DMS 273 (cell line): ENCODE measurements at regions not wholly inside any gene's neighbourhood (a gene's known extent, or its start where the extent isn't known, plus 50 kb on each side); places are given as distances from the start of the nearest gene placed in this dataset.

Source experiments
- DNase-seq: peaks from one replicate; lab custom pipeline; 2025; ENCODE audit not compliant: unreplicated experiment; lab: John Stamatoyannopoulos, UW

DNA sequence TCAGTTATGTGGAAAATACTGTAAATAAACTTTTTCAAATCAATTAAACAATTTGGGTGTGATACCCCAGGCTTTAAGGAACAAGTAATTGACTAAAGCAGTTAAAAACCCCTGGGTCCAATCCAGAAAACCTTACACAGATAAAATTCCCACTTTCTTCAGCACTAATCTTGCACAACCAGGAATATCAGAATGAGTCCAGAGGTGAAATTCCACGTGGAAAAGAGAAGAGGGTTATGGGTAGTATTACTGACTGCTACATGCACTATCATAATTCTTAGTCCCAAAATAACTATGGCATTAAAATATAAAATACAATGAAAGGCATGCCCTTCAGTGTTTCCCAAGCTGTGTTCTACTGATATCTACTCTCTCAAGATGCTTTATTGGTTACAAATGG lies 135.7 kb upstream of the STEAP4 start:
- no peak for DNase-seq

DNA sequence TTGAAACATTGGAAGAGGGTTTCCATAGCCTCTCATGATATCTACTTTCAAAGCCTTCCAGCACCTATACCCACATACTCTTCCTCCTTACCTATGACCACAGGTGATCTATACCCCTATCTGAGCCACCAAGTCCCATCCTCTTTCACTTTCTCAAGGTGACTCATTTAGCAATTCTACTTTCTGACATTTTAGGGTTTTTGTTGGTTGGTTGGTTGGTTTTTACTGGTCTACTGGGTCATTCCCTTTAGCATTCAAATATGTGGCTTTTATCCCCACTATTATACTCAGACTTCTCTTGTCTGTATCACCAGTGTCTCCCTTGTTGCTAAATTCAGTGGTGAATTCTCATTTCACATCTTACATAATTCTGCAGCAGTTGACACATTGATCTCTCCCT lies 130.4 kb upstream of the STEAP4 start:
- no peak for DNase-seq

DNA sequence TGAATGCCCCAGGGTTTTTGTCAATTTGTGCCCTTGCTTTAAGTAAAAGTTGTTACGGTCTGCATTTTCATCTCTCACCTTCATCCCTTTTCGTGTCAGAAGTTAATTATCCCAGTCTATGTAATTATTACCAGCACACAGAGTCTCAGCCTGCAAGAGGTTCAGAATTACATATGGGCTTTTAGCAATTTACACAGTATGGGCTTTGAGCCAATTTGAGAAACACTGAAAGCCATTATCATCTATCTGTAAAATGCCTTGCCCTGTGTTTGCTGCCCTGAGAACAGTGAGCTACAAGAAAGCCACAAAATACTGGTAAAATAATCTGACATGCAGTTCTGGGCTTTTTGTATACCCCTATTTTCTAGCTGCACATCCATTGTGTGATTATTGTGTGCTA lies 125.6 kb upstream of the STEAP4 start:
- DNase-seq = peak; percentile 62

DNA sequence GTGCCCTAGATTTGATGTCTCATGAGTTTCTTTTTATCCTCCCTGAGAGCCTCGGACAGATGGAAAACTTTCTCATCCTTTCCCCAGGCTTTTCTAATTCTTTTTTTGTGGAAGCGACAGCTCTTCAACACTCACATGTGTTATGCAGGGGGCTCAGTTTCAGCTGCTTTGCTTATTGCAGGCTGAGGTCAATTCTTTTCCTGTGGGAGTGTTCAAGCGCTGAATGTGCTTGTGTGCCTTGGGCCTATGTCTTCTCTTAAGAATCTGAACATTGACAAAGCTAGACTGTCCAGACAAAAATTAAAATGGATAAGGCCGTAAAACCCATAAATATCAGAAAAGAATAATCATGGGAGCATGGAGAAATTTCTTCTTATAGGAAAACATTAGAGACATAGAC lies 125.2 kb upstream of the STEAP4 start:
- DNase-seq = peak; percentile 7

DNA sequence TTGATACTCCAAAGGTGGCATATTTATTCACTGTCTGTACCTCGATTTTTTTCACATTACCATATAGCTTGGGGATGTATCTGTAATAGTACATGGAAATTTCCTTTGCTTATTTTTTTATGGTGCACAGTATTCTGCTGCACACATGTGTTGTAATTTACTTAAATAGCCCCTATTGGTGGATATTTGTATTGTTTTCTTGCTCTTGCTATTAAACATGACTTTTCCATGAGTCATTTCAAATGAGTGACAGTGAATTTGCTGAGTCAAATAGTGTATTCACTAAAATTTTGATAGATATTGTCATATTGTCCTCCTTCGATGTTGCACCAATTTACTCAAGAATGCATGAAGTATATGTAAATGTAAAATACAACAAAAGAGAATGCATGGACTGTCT lies 122.7 kb upstream of the STEAP4 start:
- peak; percentile 17 for DNase-seq

DNA sequence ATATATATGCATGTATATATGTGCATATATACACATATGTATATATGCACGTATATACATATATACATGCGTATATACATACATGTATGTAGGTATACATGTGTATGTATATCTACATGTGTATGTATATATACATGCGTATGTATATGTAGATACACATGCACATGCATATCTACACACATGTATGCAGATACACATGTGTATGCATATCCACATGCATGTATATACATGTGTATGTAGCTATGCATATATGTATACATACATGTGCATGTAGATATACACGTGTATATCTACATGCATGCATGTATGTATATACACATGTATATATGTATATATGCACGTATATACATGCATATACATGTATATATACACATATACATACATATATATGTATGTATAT lies 95.8 kb upstream of the STEAP4 start:
- no peak for DNase-seq

DNA sequence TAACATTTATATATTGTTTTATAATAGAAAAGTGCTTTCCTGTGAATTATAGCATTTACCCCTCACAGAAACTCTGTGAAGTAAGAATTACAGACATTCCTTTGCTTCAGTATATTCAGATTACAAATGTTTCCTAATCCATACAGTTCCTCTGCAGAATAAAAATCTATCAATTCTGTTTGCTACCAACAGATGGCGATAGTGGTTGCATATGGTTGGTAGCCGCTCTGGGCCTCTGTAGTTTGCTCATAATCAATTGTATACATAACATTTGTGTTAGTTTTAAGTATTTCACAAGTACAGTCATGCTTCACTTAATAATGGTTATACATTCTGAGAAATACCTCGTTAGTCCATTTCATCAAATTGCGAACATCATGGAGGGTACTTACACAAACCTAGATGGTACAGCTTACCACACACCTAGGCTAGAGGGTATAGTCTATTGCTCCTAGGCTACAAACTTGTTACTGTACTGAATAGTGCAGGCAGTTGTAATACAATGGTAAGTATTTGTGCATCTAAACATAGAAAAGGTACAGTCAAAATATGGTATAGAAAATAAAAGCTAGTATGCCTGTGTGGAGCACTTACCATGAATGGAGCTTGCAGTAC lies 94.4 kb upstream of the STEAP4 start:
- peak; percentile 70 for DNase-seq

DNA sequence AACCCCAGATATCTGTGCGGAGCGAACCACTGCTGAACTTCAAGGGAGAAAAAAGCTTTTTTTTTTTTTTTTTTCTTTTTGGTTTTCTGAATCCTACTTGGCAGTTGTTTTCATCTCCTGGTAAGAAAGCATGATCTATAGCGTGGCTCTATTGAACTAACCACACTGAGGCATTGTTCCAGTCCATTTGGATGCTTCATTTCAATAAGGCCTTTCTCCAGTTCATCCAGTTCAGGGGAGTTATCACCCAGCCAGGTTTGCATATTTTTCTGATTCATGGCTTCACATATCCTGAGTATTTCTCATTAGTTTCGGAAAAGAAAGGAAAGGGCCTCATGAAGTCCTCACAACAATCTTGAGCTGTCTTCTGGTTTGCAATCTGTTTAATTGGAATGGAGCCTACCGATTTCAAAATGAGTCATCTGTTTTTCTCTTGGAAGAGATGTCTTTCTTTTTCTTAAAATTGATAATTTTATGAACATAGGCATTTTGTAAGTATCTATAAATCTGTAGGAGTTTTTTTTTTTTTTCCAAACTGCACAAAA lies 93.1 kb upstream of the STEAP4 start:
- DNase-seq = no peak

DNA sequence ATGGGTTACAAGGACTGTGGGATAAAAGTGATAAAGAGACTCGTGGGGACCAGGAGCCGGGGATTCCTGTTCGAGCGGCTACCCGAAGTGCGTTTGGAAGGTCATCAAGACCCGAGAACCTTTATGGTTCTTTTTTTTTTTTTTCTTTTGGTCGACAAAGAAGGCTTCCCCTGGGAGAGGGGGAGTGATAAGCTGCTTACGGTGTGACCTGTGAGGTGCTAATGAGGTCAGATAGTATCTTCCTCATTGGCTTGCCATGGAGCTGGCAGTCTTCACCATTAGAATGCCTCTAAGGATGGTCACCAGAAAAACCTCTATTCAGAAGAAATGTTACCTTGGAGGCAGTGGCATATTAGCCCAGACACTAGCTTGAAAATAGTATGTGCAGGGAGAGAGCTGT lies 92.3 kb upstream of the STEAP4 start:
- DNase-seq = no peak

DNA sequence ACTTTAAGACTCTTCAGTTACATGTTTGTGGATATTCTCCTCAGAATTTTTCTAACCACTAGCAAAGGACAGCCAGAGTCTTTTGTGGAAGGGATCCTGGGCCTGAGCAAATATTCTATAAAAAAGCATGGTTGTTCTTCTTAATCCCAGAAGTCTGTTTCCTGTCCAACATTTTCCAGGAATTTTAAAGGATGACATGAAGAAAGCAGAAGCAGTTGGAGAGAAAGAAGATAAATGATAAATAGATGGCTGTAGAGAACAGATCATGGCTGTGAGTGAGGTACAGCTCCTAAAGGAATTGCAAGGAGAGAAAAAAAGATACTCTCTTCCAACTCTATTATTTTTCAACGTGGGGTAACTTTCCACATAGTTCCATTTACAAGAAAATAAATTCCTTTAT lies 91.8 kb upstream of the STEAP4 start:
- no peak for DNase-seq

DNA sequence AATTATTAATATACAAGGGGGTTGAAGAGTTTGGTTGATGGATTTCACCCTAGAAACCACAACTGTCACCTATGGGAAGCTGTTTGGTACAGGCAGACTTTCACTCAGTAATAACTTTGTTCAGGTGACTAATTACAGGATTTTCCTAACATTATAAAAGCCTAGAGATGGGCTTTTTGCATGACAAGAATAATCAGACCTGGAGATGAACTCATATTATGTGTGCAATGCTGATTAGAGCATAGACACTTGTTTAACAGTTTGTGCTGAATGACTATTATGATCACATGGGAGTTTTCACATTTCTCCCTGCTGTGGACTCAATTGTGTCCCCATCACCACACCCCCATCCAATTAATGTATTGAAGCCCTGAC lies 90.2 kb upstream of the STEAP4 start:
- no peak for DNase-seq

DNA sequence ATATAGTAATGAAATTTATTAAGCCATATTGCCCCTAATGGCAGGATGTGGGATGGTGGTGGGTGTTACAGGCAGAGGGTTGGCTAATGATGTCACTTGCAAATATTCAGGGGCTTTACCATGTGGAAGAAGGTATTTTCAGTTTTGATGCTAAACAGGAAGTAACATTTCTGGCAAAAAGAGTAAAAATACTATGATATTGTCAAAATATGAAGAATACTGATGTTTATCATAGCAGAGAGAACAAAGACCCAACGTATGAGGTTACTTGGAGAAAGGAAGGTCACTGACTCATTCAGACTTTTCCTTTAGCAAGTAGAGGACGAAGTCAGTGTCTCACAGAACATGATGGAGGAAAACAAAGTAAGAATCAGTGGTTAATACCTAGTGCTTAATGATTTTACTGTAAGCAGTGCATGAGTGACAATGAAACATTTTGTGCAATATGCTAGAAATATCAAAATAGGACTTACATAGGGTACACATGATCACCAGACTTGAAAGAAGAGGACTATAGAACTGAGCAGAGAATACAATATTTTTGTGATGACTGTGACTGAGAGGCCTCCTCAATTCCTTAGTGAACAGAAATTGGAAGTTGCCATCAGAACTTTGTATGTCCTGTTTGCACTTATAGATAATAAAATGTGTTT lies 89.7 kb upstream of the STEAP4 start:
- DNase-seq = no peak

DNA sequence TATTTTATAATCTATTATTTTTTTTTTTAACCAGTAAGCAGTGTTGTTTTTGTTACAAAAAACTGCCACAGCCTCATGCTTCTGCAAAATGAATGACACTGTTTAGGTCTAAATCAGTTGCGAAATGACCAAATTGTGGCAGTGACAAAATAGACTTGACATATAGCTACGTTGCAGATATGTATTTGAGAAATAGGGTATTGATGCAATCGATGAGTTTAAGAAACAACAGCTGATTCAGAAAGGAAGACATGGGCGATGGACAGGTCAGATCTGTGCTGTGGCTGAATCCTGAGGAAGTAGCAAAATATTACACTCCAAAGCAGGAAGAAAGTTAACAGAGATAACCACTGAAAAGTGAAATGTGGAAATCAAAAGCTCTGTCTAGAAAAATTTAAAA lies 89.0 kb upstream of the STEAP4 start:
- DNase-seq = no peak

DNA sequence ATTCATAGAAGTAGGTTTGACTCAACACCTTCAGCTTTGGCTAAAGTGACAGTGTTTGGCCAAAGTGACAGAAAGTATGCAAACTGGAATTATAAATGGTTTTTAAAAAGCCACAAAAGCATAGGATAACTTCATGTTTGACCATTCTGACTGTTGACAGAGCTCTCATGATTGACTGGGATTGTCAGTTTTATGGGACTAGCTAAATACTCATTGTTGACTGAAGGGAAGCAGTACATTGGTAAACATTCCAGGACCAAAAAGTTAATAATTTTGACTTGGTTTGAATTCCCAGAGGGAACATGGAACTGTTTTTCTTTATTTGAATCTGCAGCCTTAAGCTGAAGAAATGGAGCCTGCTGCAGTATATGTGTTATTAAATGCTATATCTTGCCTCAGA lies 84.6 kb upstream of the STEAP4 start:
- no peak for DNase-seq

DNA sequence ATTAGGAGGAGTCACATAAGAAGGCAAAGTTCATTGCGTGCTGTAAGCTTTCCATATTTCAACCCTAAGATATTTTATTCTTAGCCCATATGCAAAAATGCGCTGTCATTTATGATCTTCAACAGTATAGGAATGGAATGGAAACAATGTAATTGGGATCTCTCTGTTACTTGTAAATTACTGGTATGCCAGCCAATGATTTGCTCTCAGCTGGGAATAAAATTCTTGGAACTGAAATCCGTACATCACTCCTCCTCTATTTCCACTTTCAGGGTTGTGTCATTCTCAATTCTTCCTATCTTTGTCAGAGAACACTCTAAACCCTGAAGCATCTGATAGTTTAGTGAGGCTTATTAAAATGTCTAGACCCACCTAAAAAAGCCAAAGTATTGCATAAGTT lies 80.7 kb upstream of the STEAP4 start:
- no peak for DNase-seq

DNA sequence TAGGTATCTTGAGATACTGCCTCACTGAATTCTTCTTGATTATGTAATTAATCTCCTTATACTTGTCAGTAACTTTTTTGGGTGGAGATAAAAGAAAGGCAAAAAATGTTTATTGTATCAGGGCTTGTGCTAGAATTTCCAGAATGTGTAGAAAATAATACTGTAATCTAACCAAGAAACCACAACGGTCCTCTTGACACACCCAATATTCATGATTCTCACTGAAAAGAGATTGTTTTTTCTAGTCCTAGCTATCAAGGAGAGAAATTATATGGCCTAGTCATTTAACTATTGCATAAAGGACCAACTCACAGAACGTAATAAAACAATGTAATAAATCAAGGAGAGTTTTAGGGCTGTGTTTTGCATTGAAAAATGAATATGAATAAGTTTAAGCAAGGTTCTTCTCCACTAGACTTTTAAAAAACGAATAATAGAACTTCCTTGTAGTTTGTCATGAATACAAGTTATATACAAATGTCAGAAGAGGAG lies 80.0 kb upstream of the STEAP4 start:
- no peak for DNase-seq

DNA sequence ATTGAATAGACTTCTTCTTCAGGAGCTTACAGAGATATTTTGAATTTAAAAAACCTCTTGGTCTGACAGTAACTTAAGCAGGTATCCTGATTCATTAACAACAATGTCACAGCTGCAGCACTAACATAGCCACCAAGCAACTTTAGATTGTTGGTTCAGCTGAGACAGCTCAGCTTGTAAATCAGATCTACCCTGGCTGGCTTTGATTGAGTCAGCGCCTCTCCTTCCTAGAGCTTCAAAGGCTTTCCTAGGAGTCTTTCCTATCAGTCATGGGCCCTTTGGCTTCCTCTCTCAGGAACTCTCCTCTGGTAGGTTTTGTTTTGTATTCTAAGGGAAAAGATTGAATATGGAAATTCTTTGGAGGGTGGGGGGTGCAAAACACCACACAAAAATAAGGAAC lies 70.7 kb upstream of the STEAP4 start:
- DNase-seq = peak; percentile 11

DNA sequence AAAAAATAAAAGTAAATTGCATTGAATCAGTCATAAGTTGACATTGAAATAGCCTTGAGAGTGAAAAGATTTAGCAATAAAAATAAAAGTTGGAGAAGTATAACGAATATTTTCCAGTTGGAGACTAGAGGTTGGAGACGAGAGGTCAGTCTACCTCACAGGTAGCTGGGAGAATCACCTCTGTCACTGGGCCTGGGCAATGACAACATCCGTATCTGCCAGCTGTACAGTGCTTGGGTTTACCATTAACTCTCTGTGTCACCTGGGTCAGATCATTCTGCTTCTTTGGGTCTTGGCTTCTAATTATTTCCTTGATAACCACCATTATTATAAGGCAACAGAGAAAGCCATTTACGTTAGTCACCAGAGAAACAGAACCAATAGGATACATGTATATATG lies 62.0 kb upstream of the STEAP4 start:
- DNase-seq = no peak

DNA sequence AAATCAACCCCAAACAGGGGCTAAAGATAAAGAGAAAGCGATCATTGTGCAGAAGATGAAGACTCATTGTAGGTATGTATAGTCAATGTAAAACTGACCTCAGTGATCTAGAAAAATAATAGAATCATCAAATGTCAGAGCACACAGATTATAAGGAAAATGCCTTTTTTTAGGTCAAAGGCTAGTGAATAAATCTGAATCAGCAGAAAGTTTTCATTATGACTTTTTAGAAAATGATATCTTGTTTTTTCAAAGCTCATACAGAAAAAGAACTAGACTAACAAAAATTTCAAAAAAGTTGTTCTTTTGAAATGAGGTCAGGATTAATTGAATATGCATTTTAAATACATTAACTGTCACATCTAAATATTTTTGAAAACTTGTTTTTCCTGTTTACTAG lies 60.2 kb upstream of the STEAP4 start:
- DNase-seq = no peak

DNA sequence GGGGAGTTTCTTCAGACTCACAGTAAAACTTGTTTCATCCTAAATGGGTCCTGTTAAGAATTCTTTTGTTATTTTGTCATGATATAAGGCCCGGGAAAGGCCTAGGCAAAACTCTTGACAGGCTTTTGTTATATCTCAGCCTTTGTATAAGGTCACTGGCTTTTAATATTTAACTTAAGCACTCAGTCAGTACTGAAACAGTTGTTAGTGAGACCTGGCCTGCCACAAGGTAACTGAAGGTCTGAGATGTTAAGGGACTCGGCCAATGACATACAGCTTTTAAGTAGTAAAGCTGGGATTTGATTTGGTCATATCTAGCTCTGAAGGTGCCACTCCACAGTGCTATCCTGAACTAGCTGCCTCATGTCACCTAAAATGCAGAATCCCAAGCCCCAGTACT lies 57.2 kb upstream of the STEAP4 start:
- no peak for DNase-seq

DNA sequence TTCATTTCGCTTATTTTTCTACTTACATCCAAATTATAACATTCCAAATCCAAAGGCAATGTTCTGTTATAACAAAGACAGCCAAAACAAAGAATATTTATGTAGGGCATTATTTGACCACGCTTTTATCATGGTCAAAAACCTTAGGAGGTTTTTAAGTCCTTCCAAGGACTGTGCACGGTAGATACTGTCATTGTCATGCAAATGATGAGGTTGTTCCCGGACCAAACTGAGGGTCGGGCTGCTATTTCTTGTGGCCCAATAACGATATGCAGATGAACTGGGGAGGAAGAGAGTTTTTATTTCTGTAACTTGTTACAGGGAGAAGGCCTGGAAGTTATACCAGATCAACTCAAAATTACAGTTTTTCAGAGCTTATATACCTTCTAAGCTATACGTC lies 56.6 kb upstream of the STEAP4 start:
- no peak for DNase-seq

DNA sequence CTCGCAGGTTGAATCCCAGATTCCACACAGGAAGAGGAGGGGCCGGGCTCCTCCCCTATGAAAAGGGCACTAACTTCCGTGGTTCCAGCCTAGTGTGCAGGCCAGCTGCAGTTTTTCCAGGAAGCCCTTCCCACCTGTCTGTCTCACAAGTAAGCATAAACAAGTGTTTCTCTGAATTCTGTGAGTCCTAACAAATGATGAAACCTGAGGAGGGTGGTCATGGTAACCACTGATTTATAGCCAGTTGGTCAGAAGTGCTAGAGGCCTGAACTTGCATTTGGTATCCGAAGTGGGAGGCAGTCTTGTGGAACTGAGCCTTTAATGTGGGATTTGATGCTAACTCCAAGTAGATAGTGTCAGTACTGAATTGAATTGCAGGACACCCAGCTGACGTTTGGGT lies 54.7 kb upstream of the STEAP4 start:
- DNase-seq = peak; percentile 27

DNA sequence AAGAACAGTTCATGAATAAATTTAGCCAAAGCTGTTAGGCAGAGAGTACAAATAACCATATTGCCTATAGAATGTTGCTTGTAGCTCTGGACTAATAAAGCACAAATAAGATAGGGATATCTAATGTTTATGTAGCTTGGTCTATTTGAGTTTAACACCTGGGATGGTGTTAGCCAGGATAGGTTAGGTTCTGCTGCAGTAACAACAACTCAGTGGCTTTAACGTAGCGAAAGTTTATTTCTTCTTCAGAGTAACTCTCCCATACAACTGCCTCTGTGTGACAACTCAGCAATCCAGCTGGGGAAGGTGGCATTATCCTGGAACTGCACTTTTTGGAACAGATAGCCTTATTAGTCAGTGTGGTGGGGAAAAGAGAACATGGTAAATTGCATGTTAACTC lies 52.2 kb upstream of the STEAP4 start:
- no peak for DNase-seq
